K562 (cell line): ENCODE measurements at regions not wholly inside any gene's neighbourhood (a gene's known extent, or its start where the extent isn't known, plus 50 kb on each side); places are given as distances from the start of the nearest gene placed in this dataset.

Experiments used
- ATAC-seq: fragments of 200-7000 bp; cut with Tn5 transposase; 3 replicates; pipeline ENCODE4 v1.9.1; 2020; ENCODE audit warnings: moderate library complexity
- BruUV-seq: library from RNA; stranded (reverse); fragments of 400-500 nt; replicated peaks from 2 replicates; lab custom pipeline; 2021; lab: Mats Ljungman, UMichigan
- CTCF ChIA-PET: fragments of 300-600 bp; formaldehyde crosslinking; extraction: SDS; loops from one replicate; lab custom pipeline; 2021; ENCODE audit warnings: low intra/inter-chr PET ratio; lab: Yijun Ruan, JAX
- POLR2A ChIA-PET: fragments of 300-600, 350-650 bp; sonication (Branson Sonifier 250); formaldehyde crosslinking; extraction: SDS; loops from one replicate; lab custom pipeline; 2021; ENCODE audit warnings: antibody characterized with exemption, inconsistent platforms; lab: Yijun Ruan, JAX
- DNase-seq, 4 experiments: peaks; one replicate each; pipeline versions ENCODE4 v3.0.0 to v3.0.0-alpha.2; 2011 to 2018; ENCODE audit warnings: low spot score in 3 of 4, mixed read lengths in 3 of 4; ENCODE audit errors: extremely low read depth in 1 of 4
- FAIRE-seq: peaks from 2 replicates; lab custom pipeline; 2011; peaks lifted over from hg19 to GRCh38; lab: Jason Lieb, UNC
- H2AFZ ChIP-seq: 2 replicates; pipeline ENCODE4 v1.6.0; 2011; ENCODE audit warnings: low read depth, low read length, control low read depth, inconsistent platforms
- H3K27ac ChIP-seq: fragments of 200-600 bp; 3 replicates; pipeline ENCODE4 v1.8.0; 2011; ENCODE audit warnings: low read depth, mild to moderate bottlenecking, control low read depth, inconsistent platforms, low read length, moderate library complexity, mixed read lengths; ENCODE audit errors: extremely low read depth
- H3K27me3 ChIP-seq, 2 experiments: fragments of 300-600 bp in 1 of 2; 2 replicates in 1 of 2; 3 replicates in 1 of 2; pipeline versions ENCODE4 v1.6.0 to v1.8.0; 2011; ENCODE audit warnings: inconsistent platforms in 2 of 2, low read length in 2 of 2, mild to moderate bottlenecking in 1 of 2, mixed read lengths in 1 of 2, moderate library complexity in 1 of 2; ENCODE audit not compliant: control insufficient read depth in 2 of 2, insufficient read depth in 2 of 2
- H3K36me3 ChIP-seq: fragments of 300-600 bp; 3 replicates; pipeline ENCODE4 v1.8.0; 2011; ENCODE audit warnings: mild to moderate bottlenecking, low read length, inconsistent platforms; ENCODE audit not compliant: control insufficient read depth, insufficient read depth
- H3K4me1 ChIP-seq, 2 experiments: fragments of 200-600 bp in 1 of 2; replicated peaks in 1 of 2; 2 replicates in 1 of 2; 3 replicates in 1 of 2; pipeline versions ENCODE4 v1.5.1 to v1.8.0; 2011; ENCODE audit warnings: inconsistent platforms in 2 of 2, low read length in 2 of 2, mild to moderate bottlenecking in 1 of 2, mixed read lengths in 1 of 2, moderate library complexity in 1 of 2; ENCODE audit not compliant: control insufficient read depth in 2 of 2, insufficient read depth in 2 of 2
- H3K4me2 ChIP-seq: 2 replicates; pipeline ENCODE4 v1.6.1; 2011; ENCODE audit warnings: low read length, control low read depth, inconsistent platforms, mixed read lengths; ENCODE audit not compliant: insufficient read depth
- H3K4me3 ChIP-seq: fragments of 200-600 bp; sonication (generic), shearing (Covaris generic); 2 replicates; pipeline ENCODE4 v1.5.1; 2016; ENCODE audit warnings: control low read depth, inconsistent platforms
- H3K79me2 ChIP-seq: fragments of 200-600 bp; 3 replicates; pipeline ENCODE4 v1.8.0; 2011; ENCODE audit warnings: low read length, inconsistent platforms; ENCODE audit not compliant: control insufficient read depth, insufficient read depth
- H3K9ac ChIP-seq, 2 experiments: 2 replicates each; pipeline versions ENCODE4 v1.6.0 to v1.6.1; 2011; ENCODE audit warnings: low read depth in 2 of 2, low read length in 2 of 2, control low read depth in 1 of 2, inconsistent platforms in 1 of 2, mild to moderate bottlenecking in 1 of 2, mixed read lengths in 1 of 2; ENCODE audit not compliant: insufficient read depth in 1 of 2
- H3K9me1 ChIP-seq: one replicate; pipeline ENCODE4 v1.6.0; 2011; ENCODE audit warnings: inconsistent platforms, mild to moderate bottlenecking, low read length, moderate library complexity; ENCODE audit not compliant: control insufficient read depth, insufficient read depth
- H3K9me3 ChIP-seq: replicated peaks from 2 replicates; pipeline ENCODE4 v1.5.1; 2011; ENCODE audit warnings: low read depth, low read length, inconsistent platforms; ENCODE audit not compliant: control insufficient read depth, insufficient read depth
- H4K20me1 ChIP-seq: replicated peaks from 2 replicates; pipeline ENCODE4 v1.6.1; 2011; ENCODE audit warnings: low read length, inconsistent platforms, mixed read lengths; ENCODE audit not compliant: control insufficient read depth, insufficient read depth
- CHD4 ChIP-seq: fragments of 200-600 bp; sonication (generic); IDR thresholded peaks from 3 replicates; pipeline ENCODE4 v1.6.1; 2012; ENCODE audit warnings: low read depth, mild to moderate bottlenecking, mixed read lengths, low read length, inconsistent platforms; ENCODE audit not compliant: insufficient read depth, insufficient replicate concordance, poor library complexity, severe bottlenecking
- IRF1 ChIP-seq: sonication (generic); formaldehyde crosslinking; IDR thresholded peaks from 2 replicates; pipeline ENCODE4 v1.8.0; 2022; ENCODE audit warnings: missing genetic modification reagents, mild to moderate bottlenecking, borderline replicate concordance
- IRF9 ChIP-seq: fragments of 450-650 bp; IDR thresholded peaks from 2 replicates; pipeline ENCODE4 v1.6.1; 2016; ENCODE audit warnings: missing biosample characterization, missing genetic modification characterization
- NR0B1 ChIP-seq: fragments of 450-650 bp; IDR thresholded peaks from one replicate; pipeline ENCODE4 v1.6.1; 2018; ENCODE audit warnings: mild to moderate bottlenecking, moderate library complexity; ENCODE audit not compliant: partially characterized antibody
- ZBTB1 ChIP-seq: sonication (generic); formaldehyde crosslinking; IDR thresholded peaks from 2 replicates; pipeline ENCODE4 v1.8.1; 2023; ENCODE audit warnings: missing genetic modification reagents, low read depth, mild to moderate bottlenecking, borderline replicate concordance
- ZC3H4 ChIP-seq: sonication (generic); formaldehyde crosslinking; IDR thresholded peaks from 2 replicates; pipeline ENCODE4 v1.9.0; 2021; ENCODE audit warnings: missing genetic modification reagents, borderline replicate concordance
- WGBS: fragments of 100-300 bp; shearing (Covaris generic); methylation state at CpG from one replicate; pipeline ENCODE4 v1.1.6; 2016; ENCODE audit warnings: low coverage, mixed read lengths; ENCODE audit not compliant: insufficient coverage; ENCODE audit errors: missing lambda C conversion rate; 5-methylcytosine and 5-hydroxymethylcytosine counted together
- in situ Hi-C: fragments of 300-500 bp; cut with MboI; formaldehyde crosslinking; loops from 4 replicates; pipeline ENCODE4 v1.15.0; 2018; ENCODE audit warnings: inconsistent platforms, mixed read lengths
- intact Hi-C: fragments of 100-400 bp; cut with micrococcal nuclease; formaldehyde crosslinking; loops from 2 replicates; pipeline ENCODE4 v1.14.2; 2022

- TF ChIP-seq IRF1 (no peak), ZC3H4 (CRISPR knock-in tag) (no peak), IRF9 (tag) (no peak), CHD4 (no peak), ZBTB1 (no peak), NR0B1 (no peak)
- no TSS peak for BruUV-seq
- 2% methylated on average over 4 of the region's 4 CpGs for WGBS
- CTCF ChIA-PET = no interaction called here
- ATAC-seq (no peak), DNase-seq (no peak), FAIRE-seq (no peak)
- Histone ChIP-seq H3K79me2 (no peaks in the 10 kb centered on the region), H3K27ac (no peak overlapping the region), H3K4me2 (no peak overlapping the region), H3K27me3 (no peaks in the 10 kb centered on the region), H2AFZ (no peak overlapping the region), H3K36me3 (no peaks in the 10 kb centered on the region), H3K9ac (no peak overlapping the region), H4K20me1 (no peaks in the 10 kb centered on the region), H3K9me3 (no peaks in the 10 kb centered on the region), H3K4me1 (no peaks in the 10 kb centered on the region), H3K4me3 (no peak overlapping the region), H3K9me1 (no peaks in the 10 kb centered on the region)
- POLR2A ChIA-PET = no interaction called here
- in situ Hi-C loops = loop anchor here (10.0 kb wide), 1 partner anchor 519 kb away; no protein-coding TSS in a partner anchor
- intact Hi-C loops = no loop called here
Observed at GRCh38 chr6:168985705-168986104, 267.9 kb downstream of the THBS2 start.
